K562 (cell line): ENCODE measurements at regions not wholly inside any gene's neighbourhood (a gene's known extent, or its start where the extent isn't known, plus 50 kb on each side); places are given as distances from the start of the nearest gene placed in this dataset.
A peak's percentile ranks its signal among the peaks of the same experiment; 100 is the strongest.

Source experiments
- ATF1 ChIP-seq, 2 experiments: fragments of 450-650 bp in 1 of 2; IDR thresholded peaks; 2 replicates each; pipeline ENCODE4 v1.6.1; 2016; ENCODE audit warnings: missing compliant biosample characterization in 1 of 2, missing genetic modification characterization in 1 of 2
- C11orf30 ChIP-seq: fragments of 450-650 bp; IDR thresholded peaks from 2 replicates; pipeline ENCODE4 v1.6.1; 2016; ENCODE audit warnings: low read depth, mild to moderate bottlenecking
- CREBBP ChIP-seq: IDR thresholded peaks from one replicate; pipeline ENCODE4 v1.6.1; 2012; ENCODE audit warnings: low read depth, mild to moderate bottlenecking, control low read depth, inconsistent platforms, low read length
- CTBP1 ChIP-seq: fragments of 450-650 bp; IDR thresholded peaks from 2 replicates; pipeline ENCODE4 v1.6.1; 2016; ENCODE audit warnings: borderline replicate concordance
- FOXP1 ChIP-seq: sonication (generic); formaldehyde crosslinking; IDR thresholded peaks from 2 replicates; pipeline ENCODE4 v1.8.0; 2022; ENCODE audit warnings: mild to moderate bottlenecking, missing genetic modification reagents
- GATAD2A ChIP-seq: fragments of 450-650 bp; IDR thresholded peaks from 2 replicates; pipeline ENCODE4 v1.6.1; 2017
- KDM1A ChIP-seq, 2 experiments: fragments of 450-650 bp; IDR thresholded peaks; 2 replicates each; pipeline ENCODE4 v1.6.1; 2016; ENCODE audit warnings: mild to moderate bottlenecking in 2 of 2
- LARP7 ChIP-seq: fragments of 450-650 bp; IDR thresholded peaks from 2 replicates; pipeline ENCODE4 v1.6.1; 2016
- MCM3 ChIP-seq: fragments of 450-650 bp; IDR thresholded peaks from 2 replicates; pipeline ENCODE4 v1.6.1; 2016
- MTA3 ChIP-seq: fragments of 450-650 bp; formaldehyde crosslinking; IDR thresholded peaks from 2 replicates; pipeline ENCODE4 v1.6.1; 2017; ENCODE audit warnings: mild to moderate bottlenecking, borderline replicate concordance
- NFE2 ChIP-seq: IDR thresholded peaks from 2 replicates; pipeline ENCODE4 v1.6.1; 2014; ENCODE audit warnings: antibody characterized with exemption, low read depth
- NFYB ChIP-seq: IDR thresholded peaks from 2 replicates; pipeline ENCODE4 v1.6.1; 2011; ENCODE audit warnings: mild to moderate bottlenecking, moderate library complexity; ENCODE audit not compliant: insufficient read length; ENCODE audit errors: extremely low read depth
- PTTG1 ChIP-seq: fragments of 450-650 bp; IDR thresholded peaks from 2 replicates; pipeline ENCODE4 v1.6.1; 2016; ENCODE audit warnings: low read depth, mild to moderate bottlenecking, missing genetic modification characterization, missing compliant biosample characterization
- RAD21 ChIP-seq, 2 experiments: fragments of 250-450 bp in 1 of 2; fragments of 450-650 bp in 1 of 2; sonication (Bioruptor Pico) in 1 of 2; formaldehyde crosslinking in 1 of 2; IDR thresholded peaks in 1 of 2; conservative IDR thresholded peaks in 1 of 2; 2 replicates each; pipeline versions ENCODE4 v1.4.0 to v1.8.0; 2020 to 2022; ENCODE audit warnings: mild to moderate bottlenecking in 2 of 2, moderate library complexity in 1 of 2
- RBM25 ChIP-seq: fragments of 200-400 bp; formaldehyde crosslinking; IDR thresholded peaks from 2 replicates; pipeline ENCODE4 v1.6.1; 2018; ENCODE audit warnings: low read length, low read depth, moderate library complexity; ENCODE audit not compliant: severe bottlenecking
- SMARCE1 ChIP-seq: fragments of 450-650 bp; IDR thresholded peaks from 2 replicates; pipeline ENCODE4 v1.7.1; 2016; ENCODE audit warnings: mild to moderate bottlenecking
- SMC3 ChIP-seq: conservative IDR thresholded peaks from 2 replicates; pipeline ENCODE4 v1.6.1; 2011; ENCODE audit warnings: low read depth, low read length, improper control_type of control experiment; ENCODE audit not compliant: insufficient read depth
- STAT5B ChIP-seq: fragments of 250-450 bp; sonication (Bioruptor Pico); IDR thresholded peaks from 2 replicates; pipeline ENCODE4 v1.8.0; 2021; ENCODE audit warnings: mild to moderate bottlenecking, inconsistent platforms
- TGIF2 ChIP-seq: sonication (generic); formaldehyde crosslinking; IDR thresholded peaks from 2 replicates; pipeline ENCODE4 v1.8.1; 2022; ENCODE audit warnings: mild to moderate bottlenecking, missing genetic modification reagents, moderate library complexity
- ZNF121 ChIP-seq: sonication (generic); formaldehyde crosslinking; conservative IDR thresholded peaks from 2 replicates; pipeline ENCODE4 v1.8.0; 2022; ENCODE audit warnings: missing genetic modification reagents
- ZNF431 ChIP-seq: sonication (generic); formaldehyde crosslinking; IDR thresholded peaks from 2 replicates; pipeline ENCODE4 v1.8.0; 2022; ENCODE audit warnings: mild to moderate bottlenecking, missing genetic modification reagents
- ZNF584 ChIP-seq: fragments of 200-800 bp; sonication (Bioruptor generic); IDR thresholded peaks from 2 replicates; pipeline ENCODE4 v1.6.1; 2016; ENCODE audit warnings: low read depth, mild to moderate bottlenecking, missing genetic modification characterization, missing compliant biosample characterization
- TF ChIP-seq, protein P1 (sequence below), 2 experiments: fragments of 200-800 bp in 1 of 2; sonication (Bioruptor generic) in 1 of 2; sonication (generic) in 1 of 2; formaldehyde crosslinking in 1 of 2; IDR thresholded peaks in 1 of 2; conservative IDR thresholded peaks in 1 of 2; 2 replicates each; pipeline versions ENCODE4 v1.5.0 to v1.6.1; 2016 to 2020; ENCODE audit warnings: missing compliant biosample characterization in 1 of 2, missing genetic modification characterization in 1 of 2, missing genetic modification reagents in 1 of 2
- TF ChIP-seq, protein P2 (sequence below): IDR thresholded peaks from 2 replicates; pipeline ENCODE4 v1.6.1; 2014; ENCODE audit warnings: antibody characterized with exemption
- TF ChIP-seq, protein P3 (sequence below): sonication (generic); formaldehyde crosslinking; IDR thresholded peaks from 2 replicates; pipeline ENCODE4 v1.8.0; 2022; ENCODE audit warnings: missing genetic modification reagents, mild to moderate bottlenecking, moderate library complexity, borderline replicate concordance
- TF ChIP-seq, protein P4 (sequence below): fragments of 250-450 bp; sonication (Bioruptor Pico); IDR thresholded peaks from 2 replicates; pipeline ENCODE4 v1.5.1; 2021; ENCODE audit warnings: mild to moderate bottlenecking

DNA sequence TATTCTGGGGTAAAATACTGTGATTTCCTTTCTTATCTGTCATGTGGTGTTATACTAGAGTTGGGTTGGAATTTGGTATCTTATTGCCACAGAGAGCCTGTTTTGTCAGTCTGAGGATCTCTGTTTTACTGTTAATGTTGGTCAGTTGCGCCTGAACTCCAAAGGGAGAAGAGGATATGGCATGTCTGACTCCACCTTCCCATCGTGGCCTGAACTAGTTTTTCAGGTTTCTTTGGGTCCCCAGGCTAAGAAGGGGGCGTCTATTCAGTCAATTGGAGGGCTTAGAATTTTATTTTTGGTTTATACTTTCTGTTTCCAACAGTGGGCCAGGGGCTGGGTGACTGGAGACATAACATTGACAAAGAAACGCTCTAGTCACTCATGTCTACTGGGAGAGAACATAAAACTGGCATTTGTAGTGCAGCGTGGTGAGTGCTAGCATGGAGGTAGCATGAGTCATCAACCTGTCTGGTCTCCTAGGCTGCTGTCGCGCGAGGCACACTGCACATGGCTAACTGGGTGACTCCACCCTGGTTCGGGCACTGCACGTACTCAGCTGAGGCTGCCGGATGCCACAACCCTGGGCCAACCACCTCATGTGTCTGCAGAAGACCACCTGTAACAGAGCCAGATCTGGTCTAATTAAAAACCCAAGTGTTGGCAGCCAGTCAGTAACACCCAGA lies 120.1 kb upstream of the OR9Q1 start (continued):
- TF ChIP-seq LARP7 (no peak), MTA3 (no peak), GATAD2A (no peak), ZNF121 (CRISPR knock-in tag) (no peak), NFYB (no peak), STAT5B (CRISPR knock-in tag) (no peak), RAD21 (CRISPR knock-in tag; conservative IDR thresholded peaks at IDR 0.05 in 1 of 2, IDR thresholded peaks at IDR 0.05 in 1 of 2) (no peak), SMC3 (no peak), SMARCE1 (no peak), CTBP1 (peak; percentile 12; the same call in 1 of the 2 replicates), MCM3 (no peak), PTTG1 (no peak), C11orf30 (peak; percentile 53), FOXP1 (CRISPR knock-in tag) (no peak), ZNF431 (CRISPR knock-in tag) (no peak), ZNF584 (CRISPR knock-in tag) (no peak), ATF1 (CRISPR knock-in tag; IDR thresholded peaks at IDR 0.05) (no peak), ATF1 (tag; IDR thresholded peaks at IDR 0.05) (no peak), RBM25 (no peak), KDM1A (IDR thresholded peaks at IDR 0.05) (peak; percentile 28 to 41; a peak in 1 of 4 replicates), CREBBP (no peak), TGIF2 (no peak), NFE2 (peak; percentile 71)
- TF ChIP-seq, protein P1, sequence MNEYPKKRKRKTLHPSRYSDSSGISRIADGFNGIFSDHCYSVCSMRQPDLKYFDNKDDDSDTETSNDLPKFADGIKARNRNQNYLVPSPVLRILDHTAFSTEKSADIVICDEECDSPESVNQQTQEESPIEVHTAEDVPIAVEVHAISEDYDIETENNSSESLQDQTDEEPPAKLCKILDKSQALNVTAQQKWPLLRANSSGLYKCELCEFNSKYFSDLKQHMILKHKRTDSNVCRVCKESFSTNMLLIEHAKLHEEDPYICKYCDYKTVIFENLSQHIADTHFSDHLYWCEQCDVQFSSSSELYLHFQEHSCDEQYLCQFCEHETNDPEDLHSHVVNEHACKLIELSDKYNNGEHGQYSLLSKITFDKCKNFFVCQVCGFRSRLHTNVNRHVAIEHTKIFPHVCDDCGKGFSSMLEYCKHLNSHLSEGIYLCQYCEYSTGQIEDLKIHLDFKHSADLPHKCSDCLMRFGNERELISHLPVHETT (CRISPR knock-in tag; conservative IDR thresholded peaks at IDR 0.05 in 1 of 2, IDR thresholded peaks at IDR 0.05 in 1 of 2) = no peak
- TF ChIP-seq, protein P2, sequence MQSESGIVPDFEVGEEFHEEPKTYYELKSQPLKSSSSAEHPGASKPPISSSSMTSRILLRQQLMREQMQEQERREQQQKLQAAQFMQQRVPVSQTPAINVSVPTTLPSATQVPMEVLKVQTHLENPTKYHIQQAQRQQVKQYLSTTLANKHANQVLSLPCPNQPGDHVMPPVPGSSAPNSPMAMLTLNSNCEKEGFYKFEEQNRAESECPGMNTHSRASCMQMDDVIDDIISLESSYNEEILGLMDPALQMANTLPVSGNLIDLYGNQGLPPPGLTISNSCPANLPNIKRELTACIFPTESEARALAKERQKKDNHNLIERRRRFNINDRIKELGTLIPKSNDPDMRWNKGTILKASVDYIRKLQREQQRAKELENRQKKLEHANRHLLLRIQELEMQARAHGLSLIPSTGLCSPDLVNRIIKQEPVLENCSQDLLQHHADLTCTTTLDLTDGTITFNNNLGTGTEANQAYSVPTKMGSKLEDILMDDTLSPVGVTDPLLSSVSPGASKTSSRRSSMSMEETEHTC = no peak
- TF ChIP-seq, protein P3, sequence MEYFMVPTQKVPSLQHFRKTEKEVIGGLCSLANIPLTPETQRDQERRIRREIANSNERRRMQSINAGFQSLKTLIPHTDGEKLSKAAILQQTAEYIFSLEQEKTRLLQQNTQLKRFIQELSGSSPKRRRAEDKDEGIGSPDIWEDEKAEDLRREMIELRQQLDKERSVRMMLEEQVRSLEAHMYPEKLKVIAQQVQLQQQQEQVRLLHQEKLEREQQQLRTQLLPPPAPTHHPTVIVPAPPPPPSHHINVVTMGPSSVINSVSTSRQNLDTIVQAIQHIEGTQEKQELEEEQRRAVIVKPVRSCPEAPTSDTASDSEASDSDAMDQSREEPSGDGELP (CRISPR knock-in tag) = peak; percentile 28; the same call in 1 of the 2 replicates
- TF ChIP-seq, protein P4, sequence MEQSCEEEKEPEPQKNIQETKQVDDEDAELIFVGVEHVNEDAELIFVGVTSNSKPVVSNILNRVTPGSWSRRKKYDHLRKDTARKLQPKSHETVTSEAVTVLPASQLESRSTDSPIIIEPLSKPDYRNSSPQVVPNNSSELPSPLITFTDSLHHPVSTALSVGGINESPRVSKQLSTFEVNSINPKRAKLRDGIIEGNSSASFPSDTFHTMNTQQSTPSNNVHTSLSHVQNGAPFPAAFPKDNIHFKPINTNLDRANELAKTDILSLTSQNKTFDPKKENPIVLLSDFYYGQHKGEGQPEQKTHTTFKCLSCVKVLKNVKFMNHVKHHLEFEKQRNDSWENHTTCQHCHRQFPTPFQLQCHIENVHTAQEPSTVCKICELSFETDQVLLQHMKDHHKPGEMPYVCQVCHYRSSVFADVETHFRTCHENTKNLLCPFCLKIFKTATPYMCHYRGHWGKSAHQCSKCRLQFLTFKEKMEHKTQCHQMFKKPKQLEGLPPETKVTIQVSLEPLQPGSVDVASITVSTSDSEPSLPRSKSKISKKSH (CRISPR knock-in tag) = no peak
